DND-41 (cell line): ENCODE measurements at regions not wholly inside any gene's neighbourhood (a gene's known extent, or its start where the extent isn't known, plus 50 kb on each side); places are given as distances from the start of the nearest gene placed in this dataset.

Experiments
- CTCF ChIP-seq: IDR thresholded peaks from 2 replicates; pipeline ENCODE4 v1.5.1; 2012; ENCODE audit warnings: borderline replicate concordance, low read length, moderate library complexity, mild to moderate bottlenecking; ENCODE audit not compliant: poor library complexity, severe bottlenecking; ENCODE audit errors: extremely low read depth
- EZH2 ChIP-seq: IDR thresholded peaks from 3 replicates; pipeline ENCODE4 v1.6.1; 2012; ENCODE audit warnings: borderline replicate concordance, low read depth, mild to moderate bottlenecking, moderate library complexity, low read length, inconsistent platforms; ENCODE audit not compliant: severe bottlenecking

GRCh38 chr2:41111836-41112627, 660.1 kb upstream of the SLC8A1 start:
- peak; percentile 14 for TF ChIP-seq CTCF
- TF ChIP-seq EZH2, result no peak
